ENCODE measurements at regions not wholly inside any gene's neighbourhood (a gene's known extent, or its start where the extent isn't known, plus 50 kb on each side); places are given as distances from the start of the nearest gene placed in this dataset.
A peak's percentile ranks its signal among the peaks of the same experiment; 100 is the strongest.
"Not testable (repeated sequence)": the region's sequence is repeated elsewhere in the genome, so short reads cannot be mapped to it uniquely, and the experiment has no call there.

DNA sequence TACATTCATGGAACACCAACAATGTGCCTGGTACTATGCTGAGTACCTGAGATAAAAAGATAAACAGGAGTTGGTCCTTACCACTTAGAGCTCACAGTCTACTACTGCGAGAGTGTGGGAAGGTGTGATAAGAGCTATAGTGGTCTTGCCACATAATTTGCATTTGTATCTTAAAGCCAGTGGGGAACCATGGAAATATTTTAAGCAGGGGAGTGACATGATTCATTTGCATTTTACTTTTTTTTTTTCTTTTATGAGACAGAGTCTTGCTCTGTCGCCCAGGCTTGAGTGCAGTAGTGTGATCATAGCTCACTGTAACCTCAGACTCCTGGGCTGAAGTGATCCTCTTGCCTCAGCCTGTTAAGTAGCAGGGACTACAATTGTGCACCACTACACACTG, 53.6 kb downstream of the SRGAP2 start:
- not testable (repeated sequence) for DNase-seq

DNA sequence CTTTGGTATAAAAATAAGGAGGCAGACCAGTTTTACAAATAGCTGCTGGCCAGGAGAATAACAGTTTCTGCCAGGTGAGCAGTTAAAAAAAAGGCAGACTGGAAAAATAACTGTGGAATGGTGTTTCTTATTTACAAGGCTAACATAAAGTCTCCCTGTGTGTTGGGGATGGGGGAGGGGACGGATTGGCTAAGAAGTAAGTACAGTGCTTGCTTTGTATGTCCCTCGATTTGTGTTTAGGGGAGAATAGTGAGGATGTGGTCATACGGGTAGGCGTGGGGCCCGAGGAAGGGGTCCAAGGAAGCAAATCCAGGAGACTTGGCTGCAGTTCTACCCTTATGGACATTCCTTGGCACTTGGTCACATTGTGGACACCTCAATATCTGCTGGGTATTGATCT, 58.1 kb downstream of the SRGAP2 start:
- DNase-seq = not testable (repeated sequence)

DNA sequence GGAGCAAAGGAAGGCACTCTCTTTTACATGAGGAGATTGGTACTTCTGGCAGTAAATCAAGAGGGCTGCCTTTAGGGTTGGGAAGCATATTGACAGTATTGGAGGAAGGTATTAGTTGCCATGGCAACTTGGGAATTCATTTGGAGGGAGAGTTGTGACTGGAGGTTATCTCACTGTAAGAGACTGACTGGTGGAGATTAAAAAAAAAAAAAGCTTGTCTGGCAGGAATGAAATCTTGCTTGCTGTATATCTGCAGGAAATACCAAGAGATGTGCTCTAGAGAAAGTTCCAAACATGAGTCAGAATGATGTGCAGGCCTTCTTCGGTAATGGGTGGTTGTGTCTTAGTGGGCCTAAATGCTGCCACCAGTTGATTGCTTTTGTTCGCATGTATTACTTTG, 59.1 kb downstream of the SRGAP2 start:
- not testable (repeated sequence) for DNase-seq

GRCh38 chr1:206264916-206265315, 61.6 kb downstream of the SRGAP2 start:
- not testable (repeated sequence) for DNase-seq

- not testable (repeated sequence) for DNase-seq
Measured at GRCh38 chr1:206271153-206271552, 67.8 kb downstream of the SRGAP2 start.

- DNase-seq = not testable (repeated sequence)
Measured at GRCh38 chr1:206273104-206273503, 69.8 kb downstream of the SRGAP2 start.

GRCh38 chr1:206276143-206276542, 72.8 kb downstream of the SRGAP2 start:
- not testable (repeated sequence) for DNase-seq

DNA sequence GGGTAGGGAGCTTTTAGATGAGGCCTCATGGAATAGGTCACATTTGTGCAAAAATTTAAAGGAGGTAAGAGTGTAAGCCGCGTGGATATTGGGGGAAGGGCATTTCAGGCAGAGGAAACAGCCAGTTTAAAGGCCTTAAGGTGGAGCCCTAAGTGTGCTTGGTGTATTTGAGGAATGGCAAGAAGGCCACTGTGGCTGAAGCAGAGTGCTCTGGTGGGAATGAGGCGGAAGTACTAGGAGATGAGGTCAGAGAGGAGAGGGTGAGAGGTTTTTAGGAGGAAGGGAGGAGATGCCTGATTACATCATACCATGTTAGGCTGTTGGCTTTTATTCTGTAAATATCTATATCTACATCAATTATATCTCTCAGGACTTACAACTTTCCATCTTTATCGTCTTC, 75.3 kb downstream of the SRGAP2 start:
- not testable (repeated sequence) for DNase-seq

DNA sequence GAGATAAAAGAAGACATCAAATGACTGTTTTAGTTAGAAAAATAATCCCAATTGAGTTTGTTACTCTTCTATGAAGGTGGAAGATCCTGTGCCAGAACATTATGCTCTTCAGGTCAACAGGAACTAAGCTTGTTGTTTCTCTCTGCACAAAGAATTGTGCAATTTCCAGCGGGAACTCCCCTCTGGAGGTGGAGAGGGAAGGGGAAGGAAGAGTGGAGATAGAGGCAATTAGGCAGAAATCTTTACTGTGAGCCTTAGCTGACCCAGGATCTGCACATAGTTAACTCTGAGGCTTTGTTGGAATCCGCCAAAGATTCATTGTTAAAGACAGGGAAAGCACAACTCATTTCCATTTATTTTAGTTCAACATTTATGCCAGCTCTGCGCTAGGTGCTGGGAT, 77.3 kb downstream of the SRGAP2 start:
- DNase-seq = not testable (repeated sequence)

DNA sequence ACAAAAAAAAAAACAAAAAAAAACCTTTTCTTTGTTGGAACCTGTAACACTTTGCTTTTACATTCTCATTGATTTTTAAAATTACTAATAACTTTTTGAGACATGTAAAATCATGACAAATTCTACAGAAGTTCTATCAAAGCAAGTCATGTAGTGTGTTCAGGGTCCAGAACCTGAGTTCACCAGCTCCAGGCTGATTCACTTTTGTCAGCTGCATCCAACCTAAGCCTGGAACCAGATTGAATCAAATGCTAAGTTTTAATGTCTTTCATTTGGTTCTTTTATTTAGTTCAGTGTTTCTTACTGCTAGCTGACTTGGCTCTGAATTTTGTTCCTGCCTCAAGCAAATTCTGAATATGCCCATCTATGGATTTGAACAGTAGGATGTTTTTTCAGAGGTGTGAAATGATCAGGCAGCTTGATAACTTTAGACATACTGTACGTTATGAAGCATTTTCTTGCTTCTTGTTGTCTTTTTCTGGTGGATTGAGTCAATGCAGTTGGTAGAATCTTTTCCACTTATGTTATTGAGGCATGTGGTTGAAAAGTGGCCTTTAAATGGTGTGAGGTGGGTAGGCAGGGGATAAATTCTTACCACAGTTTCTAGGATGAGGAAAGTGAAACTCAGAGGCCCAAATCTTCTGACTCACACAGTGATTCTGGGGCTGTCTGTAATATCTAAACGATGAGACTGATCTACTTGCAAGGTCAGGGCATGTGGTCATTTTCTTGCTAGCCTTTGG, 78.7 kb downstream of the SRGAP2 start:
- DNase-seq = not testable (repeated sequence)

DNA sequence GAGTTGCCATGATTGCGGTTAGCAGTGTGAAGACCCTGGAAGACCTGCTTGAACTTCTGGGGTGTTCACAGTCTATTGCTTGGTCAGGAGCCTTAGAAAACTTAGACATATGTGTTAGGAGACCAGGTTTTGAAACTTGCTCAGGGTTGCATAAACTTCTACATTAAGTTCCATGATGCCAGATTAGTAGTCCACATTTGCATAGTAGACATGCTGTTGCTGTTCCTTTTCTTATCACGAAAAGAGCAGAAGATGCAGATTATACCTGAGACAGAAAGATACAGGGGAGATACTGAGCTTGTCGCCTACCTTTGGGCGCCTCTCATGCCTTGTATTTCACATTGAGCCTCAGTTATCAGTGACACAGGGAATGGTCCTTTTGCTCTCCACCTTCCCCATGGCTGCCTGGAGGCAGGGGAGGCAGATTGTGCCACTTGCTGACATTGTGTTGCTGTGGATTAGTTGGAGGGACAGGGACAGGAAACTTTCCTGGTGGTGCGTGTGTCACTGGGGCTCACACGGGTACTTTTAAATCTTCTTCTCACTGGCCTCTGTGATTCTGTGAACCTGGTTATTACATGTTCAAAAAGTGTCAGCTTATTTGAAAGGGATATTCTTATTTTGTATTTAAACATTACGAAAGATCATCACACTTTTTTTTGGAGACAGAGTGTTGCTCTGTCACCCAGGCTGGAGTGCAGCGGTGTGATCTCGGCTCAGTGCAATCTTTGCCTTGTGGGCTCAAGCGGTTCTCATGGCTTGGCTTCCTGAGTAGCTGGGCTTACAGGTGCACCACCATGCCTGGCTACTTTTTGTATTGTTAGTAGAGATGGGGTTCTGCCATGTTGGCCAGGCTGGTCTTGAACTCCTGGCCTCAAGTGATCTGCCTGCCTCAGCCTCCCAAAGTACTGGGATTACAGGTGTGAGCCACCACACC, 82.0 kb downstream of the SRGAP2 start:
- not testable (repeated sequence) for DNase-seq

DNA sequence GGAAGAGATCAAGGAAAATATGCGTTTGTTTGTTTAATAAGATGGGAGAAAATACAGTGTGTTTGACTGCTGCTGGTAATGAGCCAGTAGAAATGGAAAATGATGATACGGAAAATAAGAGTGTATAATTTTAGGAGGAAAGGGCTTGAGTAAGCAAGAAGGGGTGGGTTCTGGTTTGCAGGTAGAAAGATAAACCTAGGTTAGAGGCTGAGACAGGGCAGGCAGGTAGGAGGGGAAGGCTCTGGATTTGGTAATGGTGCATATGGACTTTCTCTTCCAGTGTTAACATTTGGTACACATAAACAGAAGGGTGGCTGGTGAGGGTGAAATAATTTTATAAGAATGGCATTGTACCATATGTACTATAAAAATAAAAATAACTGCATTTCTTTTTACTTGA, 84.4 kb downstream of the SRGAP2 start:
- not testable (repeated sequence) for DNase-seq

- DNase-seq = not testable (repeated sequence)
Measured at GRCh38 chr1:206288453-206288852, 85.1 kb downstream of the SRGAP2 start.

DNA sequence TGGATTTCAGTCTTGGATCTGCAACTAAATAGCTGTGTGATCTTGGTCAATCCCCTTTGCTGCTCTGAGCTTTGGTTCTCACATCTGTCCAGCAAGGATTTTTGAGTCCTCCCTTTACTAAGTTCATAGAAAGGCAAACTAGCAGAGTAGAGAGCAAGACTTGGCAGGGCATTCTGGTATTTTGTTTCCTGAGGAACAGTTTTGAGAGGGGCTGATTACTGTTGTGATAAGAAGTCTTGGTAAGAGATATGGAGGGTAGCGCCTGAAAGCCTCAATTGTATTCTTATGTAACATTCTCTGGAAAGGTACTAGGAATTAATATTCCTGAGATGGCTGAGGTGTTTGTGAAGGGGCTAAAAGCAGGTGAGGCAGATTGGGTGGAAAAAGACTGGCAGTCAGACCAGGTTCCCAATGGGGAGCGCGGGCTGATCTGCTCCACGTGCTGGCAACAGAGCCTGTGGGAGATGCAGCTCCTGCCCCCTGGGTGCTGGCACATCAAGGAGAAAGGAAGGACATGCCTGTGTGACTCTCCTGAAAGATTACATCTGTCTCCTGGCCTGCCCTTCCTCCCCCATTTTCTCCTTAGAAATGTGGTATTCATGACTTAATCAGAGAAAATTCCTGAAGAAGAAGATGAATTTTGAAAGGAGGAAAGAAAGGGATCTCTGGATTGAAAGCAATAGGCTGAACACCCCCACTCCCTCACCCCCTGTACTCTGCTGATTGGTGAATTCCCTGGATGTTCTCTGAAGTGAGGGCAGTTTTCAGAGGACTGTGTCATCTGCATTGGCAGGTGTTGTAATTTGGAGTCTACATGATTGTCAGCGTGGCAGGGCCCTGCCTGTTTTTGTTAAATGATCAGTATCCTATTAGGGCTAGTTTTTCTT, 94.0 kb downstream of the SRGAP2 start:
- DNase-seq = not testable (repeated sequence)

GRCh38 chr1:206298032-206298392, 94.7 kb downstream of the SRGAP2 start:
- DNase-seq = not testable (repeated sequence)

- not testable (repeated sequence) for DNase-seq
Measured at GRCh38 chr1:206299181-206299791, 95.9 kb downstream of the SRGAP2 start.

DNA sequence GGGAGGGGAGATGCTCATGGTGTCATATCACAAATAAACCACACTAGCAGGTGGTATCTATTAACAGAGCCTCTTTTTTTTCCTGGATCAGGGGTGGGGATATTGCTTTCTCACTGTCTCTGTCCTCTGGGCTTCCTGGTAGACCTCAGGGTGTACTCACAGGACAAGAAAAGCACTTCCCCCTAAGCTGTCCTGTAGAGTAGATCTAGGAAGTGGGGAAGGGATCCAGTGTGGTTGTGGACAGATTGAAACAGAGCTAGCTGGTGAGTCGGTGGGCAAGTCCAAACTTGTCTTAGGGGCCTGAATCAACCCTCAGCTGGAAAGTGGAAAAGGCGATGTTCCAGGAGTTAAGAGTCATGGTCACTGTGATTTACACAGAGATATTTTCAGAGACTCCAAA, 96.6 kb downstream of the SRGAP2 start:
- DNase-seq = not testable (repeated sequence)

- not testable (repeated sequence) for DNase-seq
Measured at GRCh38 chr1:206302056-206302455, 98.7 kb downstream of the SRGAP2 start.

- not testable (repeated sequence) for DNase-seq
Measured at GRCh38 chr1:206307442-206307841, 104.1 kb downstream of the SRGAP2 start.

- not testable (repeated sequence) for DNase-seq
Measured at GRCh38 chr1:206310948-206311347, 107.6 kb downstream of the SRGAP2 start.

DNA sequence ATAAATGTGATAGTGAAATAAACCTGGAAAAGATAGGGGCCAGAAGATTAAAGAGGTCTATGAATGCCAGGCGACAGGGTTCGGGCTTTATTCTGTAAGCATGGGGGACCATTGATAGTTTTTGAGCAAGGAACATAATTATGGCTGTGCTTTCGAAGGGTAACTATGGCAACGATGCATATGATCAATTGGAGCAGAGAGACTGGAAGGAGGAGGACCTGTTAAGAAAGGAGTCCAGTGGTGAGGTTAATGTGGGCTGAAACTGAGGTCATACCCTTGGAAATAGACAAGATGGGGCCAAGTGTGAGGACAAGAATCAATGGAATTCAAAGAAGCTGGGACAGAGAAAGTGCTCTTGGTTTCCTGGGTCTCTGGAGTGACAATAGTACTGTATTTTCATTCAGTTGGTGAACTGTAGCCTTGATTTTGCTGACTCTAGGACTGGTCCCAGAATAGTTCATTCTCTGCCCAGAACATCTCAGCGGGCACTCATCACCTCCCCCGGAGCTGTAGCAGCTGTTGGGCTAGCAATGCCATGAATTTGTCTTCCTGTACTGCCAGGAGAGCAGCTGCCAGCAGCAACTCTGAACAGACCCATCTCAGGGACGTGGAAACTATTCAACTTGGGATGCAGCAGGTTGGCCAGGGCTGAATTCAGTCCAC, 108.4 kb downstream of the SRGAP2 start:
- peak in 1 of 2 experiments; percentile 15 for DNase-seq

GRCh38 chr1:206312274-206312665, 108.9 kb downstream of the SRGAP2 start:
- not testable (repeated sequence) for DNase-seq

Measured in NCI-H2081 (cell line).